GM12874 (cell line): ENCODE measurements at regions not wholly inside any gene's neighbourhood (a gene's known extent, or its start where the extent isn't known, plus 50 kb on each side); places are given as distances from the start of the nearest gene placed in this dataset.

Source experiments
- TF ChIP-seq, protein P1 (sequence below): IDR thresholded peaks from 2 replicates; pipeline ENCODE4 v1.5.1; 2011; ENCODE audit warnings: low read depth, mild to moderate bottlenecking, control low read depth, low read length, moderate library complexity; ENCODE audit not compliant: insufficient read depth

DNA sequence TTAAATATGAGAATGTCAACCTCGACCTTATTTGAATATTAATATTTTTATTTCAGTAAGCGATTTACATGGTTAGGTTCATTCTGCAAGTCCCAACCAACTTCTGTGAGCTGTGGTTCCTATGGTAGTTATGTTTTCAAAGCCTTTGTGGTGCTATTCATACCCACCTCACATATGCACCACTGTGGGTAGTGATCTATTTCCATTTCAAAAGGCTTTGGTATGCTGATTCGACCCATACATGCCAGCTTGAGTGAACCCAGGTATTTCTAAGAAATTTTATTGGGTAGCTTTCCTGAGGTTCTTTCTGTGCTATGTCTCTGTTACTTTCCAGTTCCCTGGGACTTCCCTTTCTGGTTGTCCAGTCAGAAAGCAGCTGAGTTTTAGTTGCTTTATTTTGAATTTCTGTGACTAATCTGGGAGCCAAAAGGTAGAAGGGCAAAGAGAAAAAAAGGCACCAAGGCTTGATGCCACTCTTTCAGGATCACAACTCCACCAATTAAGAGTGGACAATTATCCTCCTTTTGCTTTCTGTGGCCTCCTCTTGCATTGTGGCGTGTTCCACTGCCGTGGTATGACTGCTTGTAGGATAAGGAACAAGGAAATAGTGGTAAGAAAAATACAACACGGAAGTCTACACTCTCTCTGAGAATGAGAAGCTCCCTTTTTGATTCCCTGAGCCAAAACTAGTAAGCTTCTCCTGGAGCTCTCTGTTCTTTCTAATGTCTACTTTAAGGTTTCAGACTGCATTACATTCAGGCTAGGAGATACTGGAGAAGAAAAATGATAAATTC lies 729.1 kb downstream of the NOVA1 start:
- TF ChIP-seq, protein P1, sequence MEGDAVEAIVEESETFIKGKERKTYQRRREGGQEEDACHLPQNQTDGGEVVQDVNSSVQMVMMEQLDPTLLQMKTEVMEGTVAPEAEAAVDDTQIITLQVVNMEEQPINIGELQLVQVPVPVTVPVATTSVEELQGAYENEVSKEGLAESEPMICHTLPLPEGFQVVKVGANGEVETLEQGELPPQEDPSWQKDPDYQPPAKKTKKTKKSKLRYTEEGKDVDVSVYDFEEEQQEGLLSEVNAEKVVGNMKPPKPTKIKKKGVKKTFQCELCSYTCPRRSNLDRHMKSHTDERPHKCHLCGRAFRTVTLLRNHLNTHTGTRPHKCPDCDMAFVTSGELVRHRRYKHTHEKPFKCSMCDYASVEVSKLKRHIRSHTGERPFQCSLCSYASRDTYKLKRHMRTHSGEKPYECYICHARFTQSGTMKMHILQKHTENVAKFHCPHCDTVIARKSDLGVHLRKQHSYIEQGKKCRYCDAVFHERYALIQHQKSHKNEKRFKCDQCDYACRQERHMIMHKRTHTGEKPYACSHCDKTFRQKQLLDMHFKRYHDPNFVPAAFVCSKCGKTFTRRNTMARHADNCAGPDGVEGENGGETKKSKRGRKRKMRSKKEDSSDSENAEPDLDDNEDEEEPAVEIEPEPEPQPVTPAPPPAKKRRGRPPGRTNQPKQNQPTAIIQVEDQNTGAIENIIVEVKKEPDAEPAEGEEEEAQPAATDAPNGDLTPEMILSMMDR, result no peak

DNA sequence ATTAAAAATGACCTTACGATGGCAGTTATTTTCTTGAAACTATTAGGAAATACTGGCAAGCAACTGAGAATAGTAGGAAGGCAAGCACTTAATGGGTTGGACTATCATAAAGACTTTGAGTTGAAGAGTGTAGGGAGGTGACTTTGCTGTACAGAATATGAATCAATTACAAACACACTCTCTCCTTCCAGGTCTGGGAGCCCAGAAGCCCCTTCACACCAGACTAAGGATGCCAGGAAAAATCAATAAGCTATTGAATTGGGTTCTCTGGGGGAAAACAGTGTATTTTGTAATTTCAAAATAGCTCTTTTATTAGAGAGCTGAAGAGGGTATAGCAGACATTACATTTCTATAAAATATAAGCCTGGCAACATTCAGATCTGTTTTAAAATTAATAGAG lies 736.4 kb downstream of the NOVA1 start:
- TF ChIP-seq, protein P1, result no peak

DNA sequence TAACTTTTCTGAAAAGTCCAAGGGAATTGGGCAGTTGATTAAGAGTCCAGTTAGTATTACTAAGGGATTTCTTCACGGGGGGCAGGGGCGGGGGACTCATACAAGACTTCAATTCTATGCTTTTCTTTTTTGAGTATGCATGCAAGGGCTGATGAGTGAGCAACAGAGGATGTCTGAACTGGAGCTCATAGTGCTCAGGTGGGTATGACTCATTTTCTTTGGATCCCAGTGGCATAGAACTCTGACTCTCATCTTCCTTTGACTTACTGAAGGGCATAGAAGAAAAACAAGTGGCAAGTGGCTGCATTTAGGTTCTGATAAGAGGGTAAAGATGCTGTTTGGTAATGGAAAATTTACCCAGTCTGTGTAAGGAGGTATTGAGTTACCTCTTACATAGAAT lies 749.2 kb downstream of the NOVA1 start:
- TF ChIP-seq, protein P1, result no peak

DNA sequence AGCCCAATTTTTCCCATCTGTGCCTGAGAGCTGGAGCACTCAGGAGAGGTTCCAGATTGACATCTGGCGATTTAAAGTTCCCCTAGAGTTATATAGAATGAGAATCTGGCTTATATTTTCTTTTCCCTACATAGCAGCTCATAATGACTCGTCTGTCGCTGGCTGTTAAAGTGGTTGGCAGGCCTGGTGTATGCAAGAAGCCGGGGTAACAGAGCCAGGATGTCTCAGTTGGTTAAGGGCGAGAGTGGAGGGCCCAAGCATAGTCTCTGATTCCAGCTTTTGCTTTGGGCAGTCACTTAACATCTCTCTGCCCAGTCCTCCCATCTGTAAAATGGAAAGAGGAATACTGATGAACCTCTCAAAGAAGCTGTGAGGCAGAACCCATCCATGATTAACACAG lies 751.6 kb downstream of the NOVA1 start:
- TF ChIP-seq, protein P1, result no peak

DNA sequence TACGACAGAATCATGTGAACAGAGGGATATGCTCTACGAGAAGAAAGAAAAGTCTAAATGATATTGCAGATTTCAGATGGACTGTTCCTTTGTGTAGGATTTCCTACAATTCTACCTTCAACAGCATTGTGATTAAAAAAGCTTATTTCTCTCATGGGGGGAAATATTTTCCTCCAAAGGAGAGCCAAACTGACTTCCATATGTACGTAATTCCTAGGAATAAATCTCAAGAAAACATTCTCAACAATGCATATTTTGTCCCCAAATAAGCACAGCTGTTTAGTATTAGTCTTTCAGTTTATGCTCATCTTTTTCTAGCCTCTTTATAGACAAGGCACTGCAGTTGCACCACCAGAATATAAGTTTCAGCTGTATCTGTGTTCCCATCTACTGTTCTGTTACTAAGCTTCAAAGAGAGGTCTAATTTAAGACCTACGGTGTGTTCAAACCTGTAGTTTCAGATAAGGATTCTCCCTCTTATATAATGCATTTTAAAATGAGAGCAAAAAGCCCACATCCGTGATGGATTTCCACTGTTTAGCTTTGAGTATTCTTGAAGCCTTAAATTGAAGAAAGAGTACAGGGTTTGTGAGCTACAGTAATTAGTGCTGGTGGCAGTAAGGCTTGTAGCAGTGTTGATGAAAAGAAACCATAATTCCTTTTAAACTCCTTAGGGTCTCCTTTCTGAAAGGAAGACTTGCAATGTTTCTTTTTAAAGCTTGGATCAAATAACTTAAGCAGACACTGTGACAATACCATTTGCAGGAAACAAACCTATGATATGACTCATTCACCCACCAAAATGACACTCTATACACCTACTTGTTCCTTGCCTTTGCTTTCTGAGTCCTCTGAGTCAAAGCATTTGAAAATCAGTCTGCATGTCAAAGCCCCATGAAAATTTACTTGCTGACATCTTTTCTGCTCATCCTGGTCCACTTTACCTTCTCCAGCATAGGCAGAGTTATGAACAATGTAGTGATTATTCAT lies 754.1 kb downstream of the NOVA1 start:
- TF ChIP-seq, protein P1, result no peak

DNA sequence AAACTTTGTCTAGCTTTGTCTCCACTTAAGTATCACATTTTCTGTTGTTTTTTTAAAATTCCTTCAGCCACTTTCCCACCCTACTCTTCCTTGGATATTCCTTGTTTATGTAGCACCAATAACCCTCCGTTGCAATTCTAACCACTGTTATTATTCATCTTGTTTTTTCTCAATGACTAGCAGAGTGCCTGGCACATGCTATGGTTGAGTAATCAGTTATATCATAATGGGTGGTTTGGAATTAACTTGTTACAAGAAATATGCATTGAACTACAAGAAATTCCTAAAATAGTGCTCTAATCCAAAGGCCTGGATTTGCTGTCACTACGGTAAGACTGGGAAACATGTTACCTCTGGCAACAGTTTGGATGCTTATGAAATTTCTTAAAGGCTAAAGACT lies 756.6 kb downstream of the NOVA1 start:
- TF ChIP-seq, protein P1, result no peak

DNA sequence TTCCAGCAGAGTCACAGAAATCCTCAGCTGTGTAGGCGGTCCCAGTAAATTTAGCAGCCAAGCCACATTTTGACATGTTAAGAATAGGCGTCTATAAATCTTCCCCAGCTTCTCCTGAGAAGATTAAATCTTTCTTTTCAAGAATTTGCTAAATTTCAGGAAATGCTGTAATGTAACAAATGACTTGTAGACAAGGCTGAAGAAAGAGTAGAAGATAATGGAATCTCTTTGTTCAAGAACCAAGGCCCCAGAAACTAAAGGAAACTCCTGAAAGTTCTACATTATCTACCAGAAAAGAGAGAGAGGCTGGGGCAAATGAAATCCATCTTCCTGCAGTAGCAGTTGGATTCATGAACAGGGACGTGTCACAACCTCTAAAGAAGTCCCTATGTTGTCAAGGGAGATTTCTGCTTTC lies 760.3 kb downstream of the NOVA1 start:
- TF ChIP-seq, protein P1, result no peak
